ENCODE measurements at regions not wholly inside any gene's neighbourhood (a gene's known extent, or its start where the extent isn't known, plus 50 kb on each side); places are given as distances from the start of the nearest gene placed in this dataset.
A peak's percentile ranks its signal among the peaks of the same experiment; 100 is the strongest.

DNA sequence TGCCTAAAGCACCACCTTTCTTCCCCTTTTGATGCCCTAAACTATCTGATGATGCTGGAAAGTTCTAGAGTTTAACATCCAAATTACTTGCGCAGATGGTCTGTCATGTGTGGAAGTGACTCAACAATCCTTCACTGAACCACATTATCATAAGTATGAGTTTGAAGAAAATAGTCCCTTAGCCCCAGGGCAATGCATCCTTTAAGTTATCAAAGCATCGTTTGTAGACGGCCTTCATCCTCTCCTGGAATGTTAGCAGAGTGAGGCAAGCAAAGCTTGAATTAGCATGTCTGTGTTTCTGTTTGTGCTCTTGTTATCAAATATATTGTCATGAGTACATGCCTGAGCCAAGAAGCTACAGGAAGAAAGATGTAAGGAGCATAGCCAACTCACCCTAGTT lies 570.9 kb downstream of the MID1IP1 start:
- peak; percentile 46 for FAIRE-seq
- no peak overlapping the region for H2AFZ ChIP-seq (ENCODE audit: control insufficient read depth, low read length)
- dilution Hi-C loops (cut with MboI; ENCODE audit: extremely low pct_ligation_motif_present, low sequenced_read_pairs): no loop called here

DNA sequence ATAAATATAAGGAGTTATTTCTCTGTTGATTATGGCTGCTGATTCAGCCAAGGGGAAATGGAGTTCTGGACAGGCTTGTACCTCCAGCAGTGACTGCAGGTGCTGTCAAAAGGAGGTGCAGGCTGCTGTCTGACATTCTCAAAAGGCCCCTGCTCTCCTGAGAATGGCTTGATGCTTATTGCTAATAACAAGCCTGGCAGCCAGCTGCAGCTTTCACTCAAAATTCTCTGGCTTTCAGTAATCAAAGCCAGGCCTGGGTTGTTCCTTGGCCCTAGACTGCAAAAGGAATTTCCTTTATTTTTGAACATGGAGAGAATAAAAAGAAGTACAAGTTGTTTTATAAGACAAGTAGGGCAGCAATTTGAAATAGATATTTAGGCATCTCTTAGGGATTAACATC lies 575.9 kb downstream of the MID1IP1 start:
- Histone ChIP-seq H3K9me1 (ENCODE audit: control insufficient read depth, extremely low read depth, insufficient read depth, low read length) (no peaks in the 10 kb centered on the region), H3K4me2 (ENCODE audit: control insufficient read depth, extremely low read depth, insufficient read depth, low read depth, low read length) (no peak overlapping the region), H3K36me3 (ENCODE audit: control insufficient read depth in 2 of 2, extremely low read depth in 1 of 2, insufficient read depth in 2 of 2, low read length in 2 of 2) (no peaks in the 10 kb centered on the region), H3K27ac (ENCODE audit: control insufficient read depth, insufficient read depth, low read length) (no peak overlapping the region), H3K4me3 (ENCODE audit: control insufficient read depth in 2 of 3, extremely low read depth in 1 of 3, insufficient read depth in 2 of 3, low read depth in 1 of 3, low read length in 3 of 3) (no peak overlapping the region), H3K79me2 (ENCODE audit: control insufficient read depth, insufficient read depth, low read length) (no peaks in the 10 kb centered on the region), H3K9ac (ENCODE audit: control insufficient read depth, extremely low read depth, insufficient read depth, low read length) (no peak overlapping the region), H3K9me3 (ENCODE audit: control insufficient read depth, low read depth, low read length) (no peaks in the 10 kb centered on the region), H2AFZ (ENCODE audit: control insufficient read depth, low read length) (no peak overlapping the region), H4K20me1 (ENCODE audit: control insufficient read depth, extremely low read depth, insufficient read depth, low read length) (no peaks in the 10 kb centered on the region), H3K4me1 (ENCODE audit: control insufficient read depth, extremely low read depth, insufficient read depth, low read length) (no peaks in the 10 kb centered on the region), H3K27me3 (ENCODE audit: control insufficient read depth, extremely low read depth, insufficient read depth, low read length) (peaks cover 2% of the 10 kb centered on the region)
- no peak for FAIRE-seq
- TF ChIP-seq, protein P1, sequence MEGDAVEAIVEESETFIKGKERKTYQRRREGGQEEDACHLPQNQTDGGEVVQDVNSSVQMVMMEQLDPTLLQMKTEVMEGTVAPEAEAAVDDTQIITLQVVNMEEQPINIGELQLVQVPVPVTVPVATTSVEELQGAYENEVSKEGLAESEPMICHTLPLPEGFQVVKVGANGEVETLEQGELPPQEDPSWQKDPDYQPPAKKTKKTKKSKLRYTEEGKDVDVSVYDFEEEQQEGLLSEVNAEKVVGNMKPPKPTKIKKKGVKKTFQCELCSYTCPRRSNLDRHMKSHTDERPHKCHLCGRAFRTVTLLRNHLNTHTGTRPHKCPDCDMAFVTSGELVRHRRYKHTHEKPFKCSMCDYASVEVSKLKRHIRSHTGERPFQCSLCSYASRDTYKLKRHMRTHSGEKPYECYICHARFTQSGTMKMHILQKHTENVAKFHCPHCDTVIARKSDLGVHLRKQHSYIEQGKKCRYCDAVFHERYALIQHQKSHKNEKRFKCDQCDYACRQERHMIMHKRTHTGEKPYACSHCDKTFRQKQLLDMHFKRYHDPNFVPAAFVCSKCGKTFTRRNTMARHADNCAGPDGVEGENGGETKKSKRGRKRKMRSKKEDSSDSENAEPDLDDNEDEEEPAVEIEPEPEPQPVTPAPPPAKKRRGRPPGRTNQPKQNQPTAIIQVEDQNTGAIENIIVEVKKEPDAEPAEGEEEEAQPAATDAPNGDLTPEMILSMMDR (optimal IDR thresholded peaks at IDR 0.05 in 1 of 3, IDR thresholded peaks at IDR 0.05 in 1 of 3, conservative IDR thresholded peaks at IDR 0.05 in 1 of 3; ENCODE audit: extremely low read depth in 1 of 3, insufficient read depth in 2 of 3, low read length in 3 of 3): no peak
- TF ChIP-seq EZH2 (IDR thresholded peaks at IDR 0.05; ENCODE audit: low read length): no peak
- dilution Hi-C loops (cut with MboI; ENCODE audit: extremely low pct_ligation_motif_present, low sequenced_read_pairs): no loop called here
- DNase-seq (ENCODE audit: low read depth, low spot score): no peak

More for the DNA sequence above, 570.9 kb downstream of the MID1IP1 start:
- DNase-seq (ENCODE audit: low read depth, low spot score): peak; percentile 21
- Histone ChIP-seq H3K9me3 (ENCODE audit: control insufficient read depth, low read depth, low read length) (no peaks in the 10 kb centered on the region), H3K9ac (ENCODE audit: control insufficient read depth, extremely low read depth, insufficient read depth, low read length) (no peak overlapping the region), H3K36me3 (ENCODE audit: control insufficient read depth in 2 of 2, extremely low read depth in 1 of 2, insufficient read depth in 2 of 2, low read length in 2 of 2) (no peaks in the 10 kb centered on the region), H3K27ac (ENCODE audit: control insufficient read depth, insufficient read depth, low read length) (no peak overlapping the region), H3K4me3 (ENCODE audit: control insufficient read depth in 2 of 3, extremely low read depth in 1 of 3, insufficient read depth in 2 of 3, low read depth in 1 of 3, low read length in 3 of 3) (no peak overlapping the region), H3K4me1 (ENCODE audit: control insufficient read depth, extremely low read depth, insufficient read depth, low read length) (no peaks in the 10 kb centered on the region), H3K4me2 (ENCODE audit: control insufficient read depth, extremely low read depth, insufficient read depth, low read depth, low read length) (no peak overlapping the region), H3K79me2 (ENCODE audit: control insufficient read depth, insufficient read depth, low read length) (no peaks in the 10 kb centered on the region), H3K27me3 (ENCODE audit: control insufficient read depth, extremely low read depth, insufficient read depth, low read length) (peaks cover 6% of the 10 kb centered on the region), H3K9me1 (ENCODE audit: control insufficient read depth, extremely low read depth, insufficient read depth, low read length) (no peaks in the 10 kb centered on the region), H4K20me1 (ENCODE audit: control insufficient read depth, extremely low read depth, insufficient read depth, low read length) (no peaks in the 10 kb centered on the region)
- no peak for TF ChIP-seq EZH2 (IDR thresholded peaks at IDR 0.05; ENCODE audit: low read length)
- TF ChIP-seq, protein P1 (optimal IDR thresholded peaks at IDR 0.05 in 1 of 3, IDR thresholded peaks at IDR 0.05 in 1 of 3, conservative IDR thresholded peaks at IDR 0.05 in 1 of 3; ENCODE audit: extremely low read depth in 1 of 3, insufficient read depth in 2 of 3, low read length in 3 of 3): no peak

All from keratinocyte (primary cell).